Testis (tissue), 2 donors: ENCODE measurements at regions not wholly inside any gene's neighbourhood (a gene's known extent, or its start where the extent isn't known, plus 50 kb on each side); places are given as distances from the start of the nearest gene placed in this dataset.

Source experiments
- DNase-seq: peaks from one replicate; pipeline ENCODE4 v3.0.0-alpha.2; 2019
- H3K27ac ChIP-seq, 2 donors: fragments of 200-600 bp; sonication (generic); one replicate each; pipeline ENCODE4 v1.5.1; 2019
- H3K27me3 ChIP-seq: fragments of 200-600 bp; sonication (generic); one replicate; pipeline ENCODE4 v1.5.1; 2019
- H3K36me3 ChIP-seq: fragments of 200-600 bp; sonication (generic); one replicate; pipeline ENCODE4 v1.5.1; 2017; ENCODE audit warnings: low read depth; ENCODE audit errors: missing control alignments
- H3K4me1 ChIP-seq: fragments of 200-600 bp; sonication (generic); one replicate; pipeline ENCODE4 v1.5.1; 2019
- H3K4me3 ChIP-seq, 2 donors: fragments of 200-600 bp; sonication (generic); one replicate each; pipeline ENCODE4 v1.5.1; 2017 to 2019
- H3K9me3 ChIP-seq: fragments of 200-600 bp; sonication (generic); one replicate; pipeline ENCODE4 v1.5.1; 2017
- POLR2A ChIP-seq: fragments of 450-650 bp; IDR thresholded peaks from one replicate; pipeline ENCODE4 v1.6.1; 2017; ENCODE audit warnings: antibody characterized with exemption, mild to moderate bottlenecking, moderate library complexity
- WGBS, 2 donors: methylation state at CpG; one replicate each; pipeline ENCODE4 v1.1.5; 2018; 5-methylcytosine and 5-hydroxymethylcytosine counted together
- intact Hi-C: fragments of 100-400 bp; cut with DNase I; formaldehyde crosslinking; loops from one replicate; pipeline ENCODE4 v1.15.1; 2023; ENCODE audit warnings: low total_unique reads
- TF ChIP-seq, protein P1 (sequence below), 3 experiments: fragments of 450-650 bp in 2 of 3; fragments of 200-600 bp in 1 of 3; sonication (generic) in 1 of 3; IDR thresholded peaks; one replicate each; pipeline ENCODE4 v1.5.1; 2016 to 2019; ENCODE audit warnings: antibody characterized with exemption in 3 of 3, mild to moderate bottlenecking in 2 of 3, moderate library complexity in 1 of 3

DNA sequence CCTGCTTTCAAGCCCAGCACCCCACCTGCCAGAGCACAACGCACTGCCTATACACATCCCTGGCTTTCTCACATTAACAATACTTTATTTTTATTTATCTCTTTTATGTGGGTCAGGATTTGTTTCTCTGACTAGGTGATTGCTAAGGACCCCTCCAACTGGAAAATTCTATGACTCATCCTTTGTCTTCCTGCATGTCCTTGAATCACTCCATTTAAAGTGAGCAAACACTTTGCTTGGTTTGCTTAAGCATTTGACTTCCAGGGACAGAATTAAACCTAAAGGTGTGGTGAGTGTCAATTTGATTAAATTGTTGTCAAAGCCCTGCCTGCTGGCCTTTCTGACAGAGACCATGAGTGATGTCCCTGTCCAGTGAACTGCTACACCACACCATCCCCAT is 536.5 kb upstream of the BRINP1 start:
- Histone ChIP-seq H3K27ac (no peak overlapping the region), H3K27me3 (no peaks in the 10 kb centered on the region), H3K9me3 (no peaks in the 10 kb centered on the region), H3K4me3 (no peak overlapping the region), H3K4me1 (no peaks in the 10 kb centered on the region), H3K36me3 (no peaks in the 10 kb centered on the region)
- intact Hi-C loops = no loop called here
- DNase-seq = no peak
- TF ChIP-seq, protein P1, sequence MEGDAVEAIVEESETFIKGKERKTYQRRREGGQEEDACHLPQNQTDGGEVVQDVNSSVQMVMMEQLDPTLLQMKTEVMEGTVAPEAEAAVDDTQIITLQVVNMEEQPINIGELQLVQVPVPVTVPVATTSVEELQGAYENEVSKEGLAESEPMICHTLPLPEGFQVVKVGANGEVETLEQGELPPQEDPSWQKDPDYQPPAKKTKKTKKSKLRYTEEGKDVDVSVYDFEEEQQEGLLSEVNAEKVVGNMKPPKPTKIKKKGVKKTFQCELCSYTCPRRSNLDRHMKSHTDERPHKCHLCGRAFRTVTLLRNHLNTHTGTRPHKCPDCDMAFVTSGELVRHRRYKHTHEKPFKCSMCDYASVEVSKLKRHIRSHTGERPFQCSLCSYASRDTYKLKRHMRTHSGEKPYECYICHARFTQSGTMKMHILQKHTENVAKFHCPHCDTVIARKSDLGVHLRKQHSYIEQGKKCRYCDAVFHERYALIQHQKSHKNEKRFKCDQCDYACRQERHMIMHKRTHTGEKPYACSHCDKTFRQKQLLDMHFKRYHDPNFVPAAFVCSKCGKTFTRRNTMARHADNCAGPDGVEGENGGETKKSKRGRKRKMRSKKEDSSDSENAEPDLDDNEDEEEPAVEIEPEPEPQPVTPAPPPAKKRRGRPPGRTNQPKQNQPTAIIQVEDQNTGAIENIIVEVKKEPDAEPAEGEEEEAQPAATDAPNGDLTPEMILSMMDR (IDR thresholded peaks at IDR 0.05) = no peak
- no peak for TF ChIP-seq POLR2A
- WGBS, 2 donors = 61 to 81% methylated on average over 1 of the region's 1 CpG

DNA sequence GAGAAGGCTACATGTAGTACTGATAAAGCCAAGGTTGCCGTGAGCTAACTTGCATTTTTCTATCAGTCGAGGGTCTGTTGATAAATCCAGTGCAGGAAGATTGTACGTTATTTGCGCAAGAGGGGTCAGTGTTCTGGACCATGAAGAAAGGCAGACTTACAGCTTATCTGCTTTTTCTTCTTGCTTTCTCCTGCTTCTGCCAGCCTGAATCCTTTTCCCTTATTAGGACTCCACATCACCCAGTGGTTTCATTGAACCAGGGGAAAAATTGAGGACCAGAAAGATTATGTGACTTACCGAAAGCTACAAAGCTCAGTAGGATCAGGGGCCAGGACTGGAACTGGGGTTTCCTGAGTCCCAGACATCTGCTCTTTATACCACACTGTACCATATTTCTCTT is 534.6 kb upstream of the BRINP1 start:
- no peak overlapping the region for H3K4me3 ChIP-seq
- WGBS, 2 donors = 53 to 71% methylated on average over 5 of the region's 5 CpGs
- intact Hi-C loops = no loop called here
- H3K9me3 ChIP-seq = no peaks in the 10 kb centered on the region
- H3K27ac ChIP-seq = no peak overlapping the region
- H3K27me3 ChIP-seq = no peaks in the 10 kb centered on the region
- DNase-seq = no peak
- no peaks in the 10 kb centered on the region for H3K4me1 ChIP-seq
- no peak for TF ChIP-seq POLR2A
- TF ChIP-seq, protein P1 (IDR thresholded peaks at IDR 0.05) = no peak
- H3K36me3 ChIP-seq = no peaks in the 10 kb centered on the region

DNA sequence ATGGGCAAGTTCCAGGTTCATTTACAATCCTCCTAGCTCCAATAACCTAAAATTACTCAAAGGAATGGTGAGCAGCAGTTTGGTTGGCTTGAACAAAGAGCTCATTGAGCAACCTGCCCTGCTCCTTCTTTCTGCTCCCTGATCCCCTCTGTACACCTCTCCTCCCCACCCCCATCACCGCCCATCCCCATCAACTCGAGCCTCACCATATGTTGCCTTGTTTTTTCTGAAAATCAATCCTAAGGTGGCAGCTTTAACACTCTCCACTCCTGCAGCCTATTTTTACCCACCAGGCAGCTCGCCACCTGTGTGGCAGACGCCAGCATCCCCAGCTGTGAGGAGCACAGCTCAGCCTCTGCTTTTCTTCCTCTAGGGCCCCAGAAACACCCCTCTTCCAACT is 533.4 kb upstream of the BRINP1 start:
- WGBS, 2 donors = 78 to 84% methylated on average over 4 of the region's 4 CpGs
- TF ChIP-seq POLR2A = no peak
- TF ChIP-seq, protein P1 (IDR thresholded peaks at IDR 0.05) = no peak
- intact Hi-C loops = no loop called here

DNA sequence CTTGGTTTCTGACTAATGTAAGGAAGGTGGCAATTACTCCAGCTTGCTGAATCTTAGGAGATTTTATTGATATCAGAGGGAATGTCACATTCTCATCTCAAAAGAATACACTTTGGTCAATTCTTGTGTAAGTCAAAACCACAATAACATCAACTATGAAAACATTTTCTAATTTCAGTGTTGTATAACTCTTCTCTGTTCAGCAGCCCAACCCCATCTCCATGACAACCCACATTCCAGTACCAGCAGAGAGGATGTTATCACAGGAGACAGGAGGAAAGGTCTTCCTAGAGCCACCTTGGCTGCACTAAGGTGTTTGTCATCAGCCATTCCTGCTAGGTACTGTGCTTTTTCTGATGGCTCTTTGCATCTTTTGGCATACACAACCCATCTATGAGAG is 529.1 kb upstream of the BRINP1 start:
- H3K9me3 ChIP-seq = no peaks in the 10 kb centered on the region
- TF ChIP-seq, protein P1 (IDR thresholded peaks at IDR 0.05) = no peak
- TF ChIP-seq POLR2A = no peak
- no peak for DNase-seq
- H3K4me1 ChIP-seq = no peaks in the 10 kb centered on the region
- no peaks in the 10 kb centered on the region for H3K27me3 ChIP-seq
- intact Hi-C loops = no loop called here
- H3K4me3 ChIP-seq = no peak overlapping the region
- no peaks in the 10 kb centered on the region for H3K36me3 ChIP-seq
- H3K27ac ChIP-seq = no peak overlapping the region

More for the DNA sequence above, 533.4 kb upstream of the BRINP1 start:
- no peaks in the 10 kb centered on the region for H3K4me1 ChIP-seq
- H3K27me3 ChIP-seq = no peaks in the 10 kb centered on the region
- no peaks in the 10 kb centered on the region for H3K36me3 ChIP-seq
- no peak overlapping the region for H3K4me3 ChIP-seq
- H3K9me3 ChIP-seq = no peaks in the 10 kb centered on the region
- DNase-seq = no peak
- H3K27ac ChIP-seq = no peak overlapping the region

DNA sequence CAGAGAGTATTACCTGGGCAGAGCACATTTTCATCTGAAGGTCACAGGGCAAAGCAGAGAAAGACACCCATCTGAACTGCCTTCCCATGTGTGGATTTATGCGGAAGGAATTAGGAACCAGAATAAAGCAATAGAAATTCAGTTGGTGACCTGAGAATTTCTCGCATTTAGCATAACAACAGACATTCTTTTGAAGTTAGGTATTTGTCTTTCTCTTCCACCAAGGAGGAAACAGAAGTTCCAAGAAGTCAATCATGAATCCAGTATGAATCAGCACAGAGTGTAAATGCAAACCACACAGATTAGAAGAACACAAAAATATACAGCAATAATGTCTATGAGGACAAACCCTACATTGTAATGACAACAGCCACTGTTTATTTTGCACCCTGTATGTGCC is 515.2 kb upstream of the BRINP1 start:
- WGBS, 2 donors = 75 to 83% methylated on average over 2 of the region's 2 CpGs
- Histone ChIP-seq H3K9me3 (no peaks in the 10 kb centered on the region), H3K4me1 (no peaks in the 10 kb centered on the region), H3K27ac (no peak overlapping the region), H3K27me3 (no peaks in the 10 kb centered on the region), H3K4me3 (no peak overlapping the region), H3K36me3 (no peaks in the 10 kb centered on the region)
- DNase-seq = no peak
- intact Hi-C loops = no loop called here
- TF ChIP-seq, protein P1 (IDR thresholded peaks at IDR 0.05) = no peak
- TF ChIP-seq POLR2A = no peak
